Muscle layer of colon (tissue), 2 donors: ENCODE measurements at regions not wholly inside any gene's neighbourhood (a gene's known extent, or its start where the extent isn't known, plus 50 kb on each side); places are given as distances from the start of the nearest gene placed in this dataset.
"Not testable (repeated sequence)": the region's sequence is repeated elsewhere in the genome, so short reads cannot be mapped to it uniquely, and the experiment has no call there.

ENCODE experiments used
- H3K27ac ChIP-seq: one replicate; pipeline ENCODE4 v1.7.0; 2013; ENCODE audit warnings: low read depth, mild to moderate bottlenecking, low read length, moderate library complexity
- H3K27me3 ChIP-seq, 2 donors: one replicate each; pipeline ENCODE4 v1.7.0; 2013; ENCODE audit warnings: low read length in 2 of 2, mild to moderate bottlenecking in 2 of 2; ENCODE audit not compliant: insufficient read depth in 2 of 2, control insufficient read depth in 1 of 2
- H3K36me3 ChIP-seq: one replicate; pipeline ENCODE4 v1.7.0; 2013; ENCODE audit warnings: mild to moderate bottlenecking, low read length; ENCODE audit not compliant: insufficient read depth
- H3K4me1 ChIP-seq: one replicate; pipeline ENCODE4 v1.7.0; 2013; ENCODE audit warnings: mild to moderate bottlenecking, low read length; ENCODE audit not compliant: insufficient read depth
- H3K4me3 ChIP-seq, 2 donors: one replicate each; pipeline ENCODE4 v1.7.0; 2013; ENCODE audit warnings: low read length in 2 of 2, low read depth in 1 of 2, mild to moderate bottlenecking in 1 of 2, moderate library complexity in 1 of 2
- H3K9ac ChIP-seq: one replicate; pipeline ENCODE4 v1.7.0; 2013; ENCODE audit warnings: low read length
- H3K9me3 ChIP-seq: one replicate; pipeline ENCODE4 v1.7.0; 2013; ENCODE audit warnings: mild to moderate bottlenecking, low read length
- donor health status: abdominal sarcoma.
- donor health status: Adenocarcinoma of cecum.

- Histone ChIP-seq H3K27ac (no peak overlapping the region), H3K9ac (no peak overlapping the region), H3K4me3 (no peak overlapping the region), H3K36me3 (no peaks in the 10 kb centered on the region), H3K27me3 (no peaks in the 10 kb centered on the region), H3K4me1 (peaks cover 4% of the 10 kb centered on the region), H3K9me3 (no peaks in the 10 kb centered on the region)
These were observed 51.3 kb upstream of the SUB1 start for GRCh38 chr5:32534041-32534440.

GRCh38 chr5:32531885-32532520 lies 53.4 kb upstream of the SUB1 start:
- Histone ChIP-seq H3K9me3 (no peaks in the 10 kb centered on the region), H3K9ac (no peak overlapping the region), H3K27me3 (no peaks in the 10 kb centered on the region), H3K27ac (no peak overlapping the region), H3K36me3 (no peaks in the 10 kb centered on the region), H3K4me1 (peaks cover 4% of the 10 kb centered on the region), H3K4me3 (no peak overlapping the region)

DNA sequence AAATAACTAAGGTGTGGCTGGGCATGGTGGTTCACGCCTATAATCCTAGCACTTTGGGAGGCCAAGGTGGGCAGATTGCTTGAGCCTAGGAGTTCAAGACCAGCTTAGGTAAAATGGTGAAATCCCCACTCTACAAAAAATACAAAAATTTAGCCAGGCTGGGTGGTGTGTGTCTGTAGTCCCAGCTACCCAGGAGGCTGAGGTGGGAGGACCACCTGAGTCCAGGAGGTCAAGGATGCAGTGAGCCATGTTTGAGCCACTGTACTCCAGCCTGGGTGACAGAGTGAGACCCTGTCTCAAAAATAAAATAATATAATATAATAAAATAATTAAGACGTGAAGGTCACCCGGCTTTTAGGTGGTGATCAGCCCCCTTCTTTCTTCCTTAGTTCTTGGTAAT lies 58.0 kb upstream of the SUB1 start:
- H3K9ac ChIP-seq, H3K9me3 ChIP-seq, H3K36me3 ChIP-seq, H3K4me3 ChIP-seq, H3K27ac ChIP-seq, H3K27me3 ChIP-seq, H3K4me1 ChIP-seq: not testable (repeated sequence)

- no peak overlapping the region for H3K9ac ChIP-seq
- H3K27ac ChIP-seq: no peak overlapping the region
- H3K4me1 ChIP-seq: peaks cover 4% of the 10 kb centered on the region
- H3K9me3 ChIP-seq: no peaks in the 10 kb centered on the region
- H3K4me3 ChIP-seq: no peak overlapping the region
- no peaks in the 10 kb centered on the region for H3K36me3 ChIP-seq
- H3K27me3 ChIP-seq: no peaks in the 10 kb centered on the region
These were observed 58.5 kb upstream of the SUB1 start for GRCh38 chr5:32526810-32527209.

GRCh38 chr5:32523625-32524024 lies 61.7 kb upstream of the SUB1 start:
- H3K9me3 ChIP-seq: no peaks in the 10 kb centered on the region
- no peaks in the 10 kb centered on the region for H3K4me1 ChIP-seq
- H3K36me3 ChIP-seq: no peaks in the 10 kb centered on the region
- H3K27me3 ChIP-seq: no peaks in the 10 kb centered on the region
- H3K9ac ChIP-seq: no peak overlapping the region
- H3K4me3 ChIP-seq: no peak overlapping the region
- no peak overlapping the region for H3K27ac ChIP-seq

- Histone ChIP-seq H3K27me3 (no peaks in the 10 kb centered on the region), H3K9me3 (no peaks in the 10 kb centered on the region), H3K9ac (no peak overlapping the region), H3K4me3 (no peak overlapping the region), H3K36me3 (no peaks in the 10 kb centered on the region), H3K4me1 (no peaks in the 10 kb centered on the region), H3K27ac (no peak overlapping the region)
These were observed 62.8 kb upstream of the SUB1 start for GRCh38 chr5:32522429-32523143.

GRCh38 chr5:32521481-32521880 lies 63.9 kb upstream of the SUB1 start:
- Histone ChIP-seq H3K4me1 (no peaks in the 10 kb centered on the region), H3K9me3 (no peaks in the 10 kb centered on the region), H3K27ac (no peak overlapping the region), H3K4me3 (no peak overlapping the region), H3K27me3 (no peaks in the 10 kb centered on the region), H3K9ac (no peak overlapping the region), H3K36me3 (no peaks in the 10 kb centered on the region)

DNA sequence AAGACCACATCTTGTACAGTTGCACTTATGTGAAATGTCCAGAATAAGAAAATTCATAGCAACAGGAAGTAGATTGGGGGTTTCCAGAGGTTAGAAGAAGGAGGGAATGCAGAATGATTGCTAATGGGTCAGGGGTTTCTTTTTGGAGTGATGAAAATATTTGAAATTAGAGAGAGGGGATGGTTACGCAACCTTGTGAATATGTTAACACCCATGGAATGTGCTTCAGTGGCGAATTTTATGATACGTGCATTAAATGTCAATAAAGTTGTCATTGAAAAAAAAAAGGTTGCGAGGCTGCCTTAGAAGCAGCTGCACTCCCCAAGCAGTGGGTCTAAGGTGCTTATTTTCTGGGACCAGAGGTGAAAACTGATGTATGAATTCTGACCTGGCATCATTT lies 64.4 kb upstream of the SUB1 start:
- Histone ChIP-seq H3K4me3 (no peak overlapping the region), H3K36me3 (no peaks in the 10 kb centered on the region), H3K27me3 (no peaks in the 10 kb centered on the region), H3K9ac (no peak overlapping the region), H3K9me3 (no peaks in the 10 kb centered on the region), H3K27ac (no peak overlapping the region), H3K4me1 (no peaks in the 10 kb centered on the region)

- H3K27ac ChIP-seq: no peak overlapping the region
- no peaks in the 10 kb centered on the region for H3K36me3 ChIP-seq
- no peak overlapping the region for H3K4me3 ChIP-seq
- no peaks in the 10 kb centered on the region for H3K27me3 ChIP-seq
- H3K9ac ChIP-seq: no peak overlapping the region
- no peaks in the 10 kb centered on the region for H3K9me3 ChIP-seq
- no peaks in the 10 kb centered on the region for H3K4me1 ChIP-seq
These were observed 65.0 kb upstream of the SUB1 start for GRCh38 chr5:32520356-32520755.

GRCh38 chr5:32519508-32519907 lies 65.8 kb upstream of the SUB1 start:
- Histone ChIP-seq H3K9ac (no peak overlapping the region), H3K4me1 (no peaks in the 10 kb centered on the region), H3K27me3 (no peaks in the 10 kb centered on the region), H3K4me3 (no peak overlapping the region), H3K36me3 (no peaks in the 10 kb centered on the region), H3K27ac (no peak overlapping the region), H3K9me3 (no peaks in the 10 kb centered on the region)

DNA sequence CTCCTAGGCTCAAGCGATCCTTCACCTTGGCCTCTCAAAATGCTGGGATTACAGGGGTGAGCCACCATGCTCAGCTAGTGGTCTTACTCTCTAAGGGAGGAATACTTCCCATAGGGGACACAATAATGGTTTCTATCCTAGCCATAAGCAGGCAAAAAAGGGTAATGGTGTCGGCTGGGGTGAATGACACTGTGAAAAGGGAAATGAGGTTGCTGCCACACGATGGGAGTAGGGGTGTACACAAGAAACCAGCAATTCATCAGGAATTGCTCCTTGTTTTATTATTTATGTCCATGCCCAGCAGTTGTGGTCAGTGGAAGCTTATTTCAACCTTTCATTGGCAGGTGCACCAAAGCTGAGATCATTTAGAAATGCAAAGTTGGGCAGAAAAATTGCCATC lies 70.3 kb upstream of the ZFR start:
- H3K36me3 ChIP-seq: no peaks in the 10 kb centered on the region
- H3K27ac ChIP-seq: no peak overlapping the region
- H3K9ac ChIP-seq: no peak overlapping the region
- H3K4me1 ChIP-seq: no peaks in the 10 kb centered on the region
- H3K27me3 ChIP-seq: no peaks in the 10 kb centered on the region
- H3K4me3 ChIP-seq: no peak overlapping the region
- no peaks in the 10 kb centered on the region for H3K9me3 ChIP-seq

DNA sequence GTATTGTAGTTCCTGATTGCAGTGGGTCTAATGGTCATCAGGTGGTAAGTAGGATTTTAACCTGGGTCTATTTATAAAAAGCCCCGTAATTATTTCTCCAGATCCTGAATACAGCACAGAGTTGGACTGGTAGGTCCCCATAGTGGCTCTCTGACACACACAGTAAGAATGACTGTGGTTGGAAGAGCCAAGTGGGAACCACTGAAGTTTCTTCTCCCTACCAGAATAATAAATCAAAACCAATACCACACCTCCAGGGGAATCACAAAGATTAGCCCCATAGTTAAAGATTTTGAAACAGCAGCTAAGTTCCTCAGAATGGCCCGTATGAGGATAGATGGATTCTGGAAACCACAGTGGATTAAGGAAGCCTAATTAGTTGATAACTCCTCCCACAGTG lies 68.4 kb upstream of the ZFR start:
- Histone ChIP-seq H3K27ac (no peak overlapping the region), H3K9ac (no peak overlapping the region), H3K4me1 (no peaks in the 10 kb centered on the region), H3K36me3 (no peaks in the 10 kb centered on the region), H3K9me3 (no peaks in the 10 kb centered on the region), H3K4me3 (no peak overlapping the region), H3K27me3 (no peaks in the 10 kb centered on the region)
